ENCODE measurements at regions not wholly inside any gene's neighbourhood (a gene's known extent, or its start where the extent isn't known, plus 50 kb on each side); places are given as distances from the start of the nearest gene placed in this dataset.

- DNase-seq (ENCODE audit: low read depth) = no peak
Measured at GRCh38 chr2:118509319-118510004, 338.0 kb downstream of the EN1 start.

GRCh38 chr2:118508282-118508681 is 339.2 kb downstream of the EN1 start:
- DNase-seq (ENCODE audit: low read depth) = no peak

DNA sequence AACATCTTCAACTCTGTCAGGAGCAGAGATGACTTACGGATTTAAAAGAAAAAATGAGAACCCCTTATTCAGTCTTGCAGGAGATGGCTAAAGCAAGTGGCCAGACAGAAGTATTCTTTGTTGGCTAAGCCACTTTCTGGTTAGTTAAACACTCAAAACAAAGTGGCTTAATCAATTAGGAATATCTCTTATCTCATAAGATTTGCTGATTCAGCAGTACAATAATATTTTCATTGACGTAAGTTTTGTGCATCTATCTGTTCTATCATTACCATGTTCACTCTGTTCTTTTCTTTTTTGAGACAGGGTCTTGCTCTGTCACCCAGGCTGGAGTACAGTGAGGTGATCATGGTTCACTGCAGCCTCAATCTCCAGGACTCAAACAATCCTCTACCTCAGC is 342.0 kb downstream of the EN1 start:
- no peak for DNase-seq (ENCODE audit: low read depth)

GRCh38 chr2:118502106-118502505 is 345.3 kb downstream of the EN1 start:
- no peak for DNase-seq (ENCODE audit: low read depth)

DNA sequence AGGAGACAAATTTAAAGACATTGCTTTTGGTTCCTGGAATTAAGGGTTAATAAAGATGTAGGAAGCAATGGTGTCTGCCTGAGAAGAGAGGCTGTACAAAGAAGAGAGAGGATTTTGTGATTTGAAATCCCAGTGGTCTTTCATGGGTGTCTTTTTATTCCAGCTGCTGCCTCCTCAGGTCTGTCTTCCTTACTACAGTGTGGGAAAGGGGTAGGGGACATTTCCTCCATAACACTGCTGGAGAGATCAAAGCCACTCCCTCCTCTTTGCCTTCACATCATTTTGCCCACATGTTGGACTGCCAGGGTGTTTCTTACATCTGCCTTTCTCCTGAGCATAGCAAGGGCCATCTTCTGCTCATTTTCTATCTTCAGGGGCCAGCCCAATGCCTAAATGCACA is 348.5 kb downstream of the EN1 start:
- DNase-seq (ENCODE audit: low read depth) = no peak

GRCh38 chr2:118496870-118497611 is 350.4 kb downstream of the EN1 start:
- DNase-seq (ENCODE audit: low read depth) = no peak

GRCh38 chr2:118496467-118496866 is 351.0 kb downstream of the EN1 start:
- DNase-seq (ENCODE audit: low read depth) = no peak

- DNase-seq (ENCODE audit: low read depth) = no peak
Measured at GRCh38 chr2:118495290-118495689, 352.2 kb downstream of the EN1 start.

GRCh38 chr2:118493213-118493612 is 354.2 kb downstream of the EN1 start:
- no peak for DNase-seq (ENCODE audit: low read depth)

- DNase-seq (ENCODE audit: low read depth) = no peak
Measured at GRCh38 chr2:118492335-118492734, 355.1 kb downstream of the EN1 start.

DNA sequence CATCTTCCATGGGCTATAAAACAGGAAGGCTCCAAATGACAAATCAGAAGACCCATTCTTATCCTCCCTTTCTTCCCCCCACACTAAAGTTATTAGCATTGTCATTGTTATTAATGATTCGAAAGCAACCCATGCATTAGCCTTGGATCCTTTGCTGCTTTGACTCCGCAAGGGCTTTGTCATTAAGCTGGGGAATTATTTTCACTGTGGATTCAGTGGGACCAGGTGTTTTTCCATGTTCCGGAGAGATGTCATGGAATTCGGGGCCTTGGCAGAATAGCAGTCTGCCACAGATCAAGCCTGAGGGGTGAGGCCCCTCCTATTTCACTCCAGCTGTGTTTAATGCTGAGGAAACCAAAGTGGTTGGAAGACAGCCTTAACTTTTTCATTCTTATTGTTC is 357.1 kb downstream of the EN1 start:
- DNase-seq (ENCODE audit: low read depth) = no peak

GRCh38 chr2:118489712-118490299 is 357.6 kb downstream of the EN1 start:
- no peak for DNase-seq (ENCODE audit: low read depth)

GRCh38 chr2:118481299-118481698 is 366.1 kb downstream of the EN1 start:
- no peak for DNase-seq (ENCODE audit: low read depth)

DNA sequence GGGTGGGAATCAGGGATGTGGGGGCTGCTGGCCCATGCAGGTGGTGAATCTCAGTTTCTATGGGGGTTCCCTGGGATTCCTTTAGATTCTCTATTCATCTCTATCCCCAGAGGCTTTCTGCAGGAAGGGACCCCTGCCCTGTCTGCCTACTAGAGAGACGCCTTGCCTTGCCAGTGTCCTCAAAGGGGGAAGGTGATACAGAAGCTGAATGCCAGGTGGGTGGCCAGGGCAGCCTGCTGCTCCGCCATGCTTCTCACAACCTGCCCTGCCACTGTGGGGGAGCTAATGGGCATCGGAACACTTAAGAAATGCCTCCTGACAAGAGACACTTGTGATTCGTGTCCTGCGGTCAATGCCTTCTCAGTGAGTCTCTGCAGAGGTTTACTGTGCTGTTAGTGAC is 368.4 kb downstream of the EN1 start:
- no peak for DNase-seq (ENCODE audit: low read depth)

DNA sequence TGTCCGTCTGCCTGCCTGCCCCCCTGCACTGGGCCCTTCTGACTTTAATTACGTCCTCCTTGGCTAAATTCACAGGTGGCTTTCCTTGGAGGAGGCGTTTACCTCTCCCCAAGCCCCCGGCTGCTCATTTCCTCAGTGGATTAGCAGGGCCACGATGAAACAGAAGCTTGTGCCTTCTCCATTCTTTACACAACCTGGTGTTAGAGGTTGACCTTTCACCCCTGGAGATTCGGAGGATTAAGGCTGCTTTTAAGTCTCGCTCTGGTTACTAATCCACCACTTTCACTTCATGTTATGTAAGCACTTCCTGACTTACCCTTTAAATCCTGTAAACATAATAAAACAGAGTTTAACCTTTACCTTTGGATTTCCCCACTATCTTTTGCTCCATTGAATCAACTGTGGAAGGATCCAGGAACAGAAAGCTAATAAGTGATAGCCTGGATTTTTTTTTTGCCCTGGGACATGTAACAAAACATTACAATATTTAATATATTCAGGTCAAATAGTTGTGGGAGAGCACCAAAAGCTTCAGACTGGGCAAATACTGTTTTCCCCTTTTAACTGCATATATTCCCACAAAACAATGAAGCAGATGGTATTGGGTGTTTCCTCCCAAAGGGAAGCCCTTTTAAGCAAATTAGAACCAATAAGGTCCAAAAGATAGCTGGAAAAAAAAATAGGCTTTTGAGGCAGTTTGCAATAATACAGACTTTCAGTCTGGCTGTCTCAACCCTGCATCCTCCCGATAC is 370.2 kb downstream of the EN1 start:
- no peak for DNase-seq (ENCODE audit: low read depth)

DNA sequence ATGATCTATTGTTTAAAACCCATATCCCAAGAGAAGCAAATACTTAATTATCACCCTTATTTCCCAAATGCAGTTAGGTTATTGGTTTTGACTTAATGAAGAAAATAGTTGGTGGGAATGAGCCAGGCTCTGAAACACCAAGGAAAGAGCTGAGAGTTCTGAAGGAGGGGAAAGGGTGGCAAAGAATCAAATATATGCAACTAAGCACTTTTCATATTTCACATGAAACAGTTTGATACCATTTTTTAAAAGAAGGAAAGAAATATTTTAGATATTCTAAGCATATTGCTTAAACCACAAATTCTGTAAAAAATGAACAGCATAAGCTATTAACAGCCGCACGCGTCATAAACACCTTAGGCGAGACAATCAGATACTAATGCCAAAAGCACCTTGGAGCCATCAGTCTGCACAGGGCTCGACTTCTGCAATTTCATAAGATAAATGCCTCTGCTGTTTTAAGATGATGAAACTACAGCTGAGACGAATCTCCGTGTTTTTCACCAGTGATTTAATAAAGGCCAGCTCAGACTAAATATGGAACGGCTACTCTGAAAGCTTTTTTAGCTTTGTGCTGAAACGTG is 371.7 kb downstream of the EN1 start:
- no peak for DNase-seq (ENCODE audit: low read depth)

DNA sequence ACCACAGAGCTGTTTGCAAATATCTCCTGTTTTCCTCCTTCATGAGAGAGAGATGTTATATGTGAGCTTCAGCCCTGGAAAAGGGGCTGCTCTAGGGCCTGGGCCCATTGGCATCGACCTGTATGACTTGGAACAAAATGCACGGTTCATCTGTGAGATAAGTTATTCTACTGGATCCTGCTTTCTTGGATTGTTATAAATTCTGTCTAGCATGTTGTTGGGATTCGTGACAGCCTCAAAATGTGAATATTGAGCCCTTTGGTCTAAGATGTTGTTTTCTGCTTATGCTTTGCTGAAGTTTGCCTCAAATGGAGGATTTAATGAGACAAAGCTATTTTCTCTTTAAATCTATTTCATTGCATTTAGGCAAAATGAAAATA is 372.9 kb downstream of the EN1 start:
- no peak for DNase-seq (ENCODE audit: low read depth)

DNA sequence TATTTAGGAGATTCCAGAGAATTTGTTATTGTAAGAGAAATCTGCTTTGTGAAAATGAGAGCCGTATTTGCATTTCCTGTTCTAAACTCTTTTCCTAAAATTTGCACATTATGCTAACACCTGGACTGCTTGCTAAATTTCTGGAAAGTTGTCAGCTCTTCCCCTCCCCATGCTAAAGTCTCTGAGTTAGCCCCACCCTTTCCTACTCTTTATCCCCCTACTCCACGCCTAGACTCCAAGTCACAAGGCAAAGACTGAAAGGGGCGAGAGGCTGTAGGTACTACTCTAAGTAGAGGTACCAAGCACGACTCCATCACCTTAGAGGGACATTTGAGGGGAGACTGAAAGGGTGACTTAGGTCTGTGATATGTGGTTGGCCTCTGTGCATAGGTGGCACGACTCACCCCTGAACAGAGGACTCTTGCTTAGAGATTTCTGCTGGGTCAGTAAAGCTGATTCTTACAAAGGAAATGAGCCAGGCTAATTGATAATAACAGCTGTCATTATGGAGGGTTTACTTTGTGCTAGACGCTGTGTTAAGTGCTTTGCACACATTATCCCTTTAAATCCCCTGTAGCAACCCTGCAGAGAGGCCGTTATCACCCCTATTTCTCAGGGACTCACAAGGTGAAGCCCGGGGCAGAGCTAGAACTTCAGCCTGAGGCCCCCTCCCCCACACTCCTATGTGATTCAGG is 373.5 kb downstream of the EN1 start:
- no peak for DNase-seq (ENCODE audit: low read depth)

- no peak for DNase-seq (ENCODE audit: low read depth)
Measured at GRCh38 chr2:118473241-118473640, 374.2 kb downstream of the EN1 start.

DNA sequence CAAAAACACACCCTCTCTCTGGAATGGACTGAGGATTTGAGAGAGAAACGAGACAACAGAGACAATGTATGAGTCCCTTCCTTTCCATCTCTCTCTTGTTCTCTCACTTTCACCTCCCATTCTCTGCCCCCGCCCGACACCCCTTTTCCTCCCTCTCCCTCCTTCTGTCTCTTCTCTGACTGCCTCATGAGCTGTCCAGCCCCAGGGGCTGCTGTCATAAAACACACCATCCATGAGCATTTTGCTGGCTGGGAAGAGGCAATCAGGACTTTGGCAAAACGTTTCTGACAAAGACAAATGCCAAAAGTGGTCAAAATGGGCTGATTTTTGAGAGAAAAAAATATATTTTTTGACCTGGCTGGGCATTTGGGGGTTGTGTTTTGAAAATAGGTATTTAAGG is 377.2 kb downstream of the EN1 start:
- no peak for DNase-seq (ENCODE audit: low read depth)

DNA sequence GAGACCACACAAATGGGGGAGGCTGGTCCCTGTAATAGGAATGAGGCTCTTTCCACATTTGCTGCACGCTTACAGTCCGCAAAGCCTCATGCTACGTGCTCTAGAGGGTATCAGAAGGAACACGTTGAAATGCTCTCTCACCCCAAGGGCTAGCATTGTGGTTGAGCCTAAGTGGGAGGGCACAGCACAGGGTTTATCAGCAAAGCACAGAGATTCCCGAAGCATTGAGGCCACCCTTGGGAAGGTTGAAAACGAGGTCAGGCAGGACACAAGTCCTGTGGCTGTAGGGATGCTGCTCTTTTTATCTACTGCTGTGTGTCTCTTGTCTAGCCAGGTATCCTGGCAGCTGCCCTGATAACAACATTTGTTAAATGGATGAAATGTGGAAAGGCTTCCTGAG is 378.3 kb downstream of the EN1 start:
- DNase-seq (ENCODE audit: low read depth) = no peak

All from activated T-helper 1 cell treated with Interleukin-2 at 50 U/mL for 16 hours (primary cell).